Fibroblast of lung (primary cell): ENCODE measurements at regions not wholly inside any gene's neighbourhood (a gene's known extent, or its start where the extent isn't known, plus 50 kb on each side); places are given as distances from the start of the nearest gene placed in this dataset.

Experiments used
- DNase-seq, 2 donors: peaks; one replicate each; pipeline versions ENCODE4 v3.0.0 to v3.0.0-alpha.2; 2010; ENCODE audit warnings: low read depth in 2 of 2
- H2AFZ ChIP-seq: 2 replicates; pipeline ENCODE4 v1.5.1; 2012; ENCODE audit warnings: low read length, control low read depth, inconsistent platforms
- H3K27ac ChIP-seq: 2 replicates; pipeline ENCODE4 v1.5.1; 2011; ENCODE audit warnings: low read length, control low read depth; ENCODE audit not compliant: insufficient read depth
- H3K27me3 ChIP-seq: 2 replicates; pipeline ENCODE4 v1.5.1; 2011; ENCODE audit warnings: mild to moderate bottlenecking, low read length; ENCODE audit not compliant: control insufficient read depth, insufficient read depth
- H3K36me3 ChIP-seq: 2 replicates; pipeline ENCODE4 v1.5.1; 2011; ENCODE audit warnings: low read length; ENCODE audit not compliant: control insufficient read depth, insufficient read depth
- H3K4me1 ChIP-seq: 2 replicates; pipeline ENCODE4 v1.5.1; 2011; ENCODE audit warnings: low read length; ENCODE audit not compliant: control insufficient read depth, insufficient read depth; ENCODE audit errors: extremely low read depth
- H3K4me2 ChIP-seq: 2 replicates; pipeline ENCODE4 v1.5.1; 2011; ENCODE audit warnings: low read length, control low read depth; ENCODE audit not compliant: insufficient read depth; ENCODE audit errors: extremely low read depth
- H3K4me3 ChIP-seq, 4 experiments: fragments of 200-600 bp in 1 of 4; sonication (generic) in 1 of 4; replicated peaks in 1 of 4; 2 replicates each; pipeline ENCODE4 v1.5.1; 2011 to 2016; ENCODE audit warnings: low read length in 4 of 4, low read depth in 3 of 4, mild to moderate bottlenecking in 3 of 4, control low read depth in 2 of 4, inconsistent platforms in 1 of 4, mixed read lengths in 1 of 4; ENCODE audit not compliant: insufficient read depth in 1 of 4; ENCODE audit errors: control extremely low read depth in 1 of 4
- H3K79me2 ChIP-seq: 2 replicates; pipeline ENCODE4 v1.5.1; 2012; ENCODE audit warnings: mild to moderate bottlenecking, low read length, inconsistent platforms; ENCODE audit not compliant: control insufficient read depth, insufficient read depth
- H3K9ac ChIP-seq: 2 replicates; pipeline ENCODE4 v1.5.1; 2011; ENCODE audit warnings: mild to moderate bottlenecking, low read length, control low read depth; ENCODE audit not compliant: insufficient read depth
- H3K9me3 ChIP-seq: 2 replicates; pipeline ENCODE4 v1.5.1; 2012; ENCODE audit warnings: low read depth, low read length; ENCODE audit not compliant: control insufficient read depth, insufficient read depth
- H4K20me1 ChIP-seq: 2 replicates; pipeline ENCODE4 v1.5.1; 2011; ENCODE audit warnings: low read length; ENCODE audit not compliant: control insufficient read depth, insufficient read depth; ENCODE audit errors: extremely low read depth
- EZH2 ChIP-seq: IDR thresholded peaks from 2 replicates; pipeline ENCODE4 v1.5.1; 2012; ENCODE audit warnings: low read length, control low read depth, mild to moderate bottlenecking; ENCODE audit errors: missing control alignments
- TF ChIP-seq, protein P1 (sequence below), 2 donors: IDR thresholded peaks in 1 of 2; conservative IDR thresholded peaks in 1 of 2; 1 replicate in 1 of 2; 2 replicates in 1 of 2; pipeline ENCODE4 v1.5.1; 2011 to 2012; ENCODE audit warnings: low read length in 2 of 2, control low read depth in 1 of 2, inconsistent platforms in 1 of 2, low read depth in 1 of 2, mild to moderate bottlenecking in 1 of 2

DNA sequence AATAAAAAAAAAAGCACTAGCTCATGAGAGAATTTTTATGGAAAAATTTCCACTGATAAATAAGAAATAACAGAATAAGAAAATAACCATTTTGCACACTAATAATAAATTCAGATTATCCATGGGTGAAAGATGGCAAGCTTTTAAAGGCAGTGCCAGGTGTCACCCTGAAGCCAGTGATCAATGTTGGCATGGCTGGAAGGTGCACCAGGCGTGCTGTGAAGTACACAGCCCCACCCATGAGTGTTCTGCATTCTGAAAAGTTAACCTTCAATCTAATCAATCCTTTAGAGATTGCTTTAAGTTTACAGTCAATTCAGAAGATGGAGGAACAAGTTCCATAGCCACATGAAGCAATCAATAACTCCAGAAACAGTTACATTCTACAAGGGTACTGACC, 284.4 kb downstream of the C6orf118 start:
- Histone ChIP-seq H3K4me2 (no peak overlapping the region), H3K27ac (no peak overlapping the region), H3K9me3 (no peaks in the 10 kb centered on the region), H3K79me2 (no peaks in the 10 kb centered on the region), H3K9ac (no peak overlapping the region), H4K20me1 (no peaks in the 10 kb centered on the region), H3K36me3 (no peaks in the 10 kb centered on the region), H2AFZ (no peak overlapping the region), H3K4me3 (no peak overlapping the region), H3K4me1 (no peaks in the 10 kb centered on the region), H3K27me3 (no peaks in the 10 kb centered on the region)
- no peak for TF ChIP-seq EZH2
- TF ChIP-seq, protein P1, sequence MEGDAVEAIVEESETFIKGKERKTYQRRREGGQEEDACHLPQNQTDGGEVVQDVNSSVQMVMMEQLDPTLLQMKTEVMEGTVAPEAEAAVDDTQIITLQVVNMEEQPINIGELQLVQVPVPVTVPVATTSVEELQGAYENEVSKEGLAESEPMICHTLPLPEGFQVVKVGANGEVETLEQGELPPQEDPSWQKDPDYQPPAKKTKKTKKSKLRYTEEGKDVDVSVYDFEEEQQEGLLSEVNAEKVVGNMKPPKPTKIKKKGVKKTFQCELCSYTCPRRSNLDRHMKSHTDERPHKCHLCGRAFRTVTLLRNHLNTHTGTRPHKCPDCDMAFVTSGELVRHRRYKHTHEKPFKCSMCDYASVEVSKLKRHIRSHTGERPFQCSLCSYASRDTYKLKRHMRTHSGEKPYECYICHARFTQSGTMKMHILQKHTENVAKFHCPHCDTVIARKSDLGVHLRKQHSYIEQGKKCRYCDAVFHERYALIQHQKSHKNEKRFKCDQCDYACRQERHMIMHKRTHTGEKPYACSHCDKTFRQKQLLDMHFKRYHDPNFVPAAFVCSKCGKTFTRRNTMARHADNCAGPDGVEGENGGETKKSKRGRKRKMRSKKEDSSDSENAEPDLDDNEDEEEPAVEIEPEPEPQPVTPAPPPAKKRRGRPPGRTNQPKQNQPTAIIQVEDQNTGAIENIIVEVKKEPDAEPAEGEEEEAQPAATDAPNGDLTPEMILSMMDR (conservative IDR thresholded peaks at IDR 0.05 in 1 of 2, IDR thresholded peaks at IDR 0.05 in 1 of 2; ENCODE audit: low read depth in 1 of 2, low read length in 2 of 2), result no peak
- no peak for DNase-seq

DNA sequence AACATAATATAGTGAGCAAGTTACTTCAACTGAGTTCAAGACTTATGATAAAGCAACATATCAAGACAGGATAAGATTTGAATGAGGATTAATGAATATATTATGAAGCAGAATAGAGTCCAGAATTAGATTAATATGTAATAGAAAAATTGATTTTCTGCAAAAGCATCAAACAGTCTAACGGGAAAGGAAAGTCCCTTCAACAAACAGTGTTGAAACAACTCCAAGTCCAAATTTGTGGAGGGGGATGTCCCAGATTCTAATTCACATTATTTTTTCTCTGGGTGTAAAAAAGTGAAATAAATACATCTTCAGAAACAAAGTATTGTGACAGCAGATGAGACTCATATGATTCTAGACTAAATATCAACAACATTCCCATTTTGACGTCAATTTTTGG, 289.7 kb downstream of the C6orf118 start:
- TF ChIP-seq, protein P1 (conservative IDR thresholded peaks at IDR 0.05 in 1 of 2, IDR thresholded peaks at IDR 0.05 in 1 of 2; ENCODE audit: low read depth in 1 of 2, low read length in 2 of 2), result no peak
- no peak for TF ChIP-seq EZH2
- Histone ChIP-seq H2AFZ (no peak overlapping the region), H3K4me1 (no peaks in the 10 kb centered on the region)

DNA sequence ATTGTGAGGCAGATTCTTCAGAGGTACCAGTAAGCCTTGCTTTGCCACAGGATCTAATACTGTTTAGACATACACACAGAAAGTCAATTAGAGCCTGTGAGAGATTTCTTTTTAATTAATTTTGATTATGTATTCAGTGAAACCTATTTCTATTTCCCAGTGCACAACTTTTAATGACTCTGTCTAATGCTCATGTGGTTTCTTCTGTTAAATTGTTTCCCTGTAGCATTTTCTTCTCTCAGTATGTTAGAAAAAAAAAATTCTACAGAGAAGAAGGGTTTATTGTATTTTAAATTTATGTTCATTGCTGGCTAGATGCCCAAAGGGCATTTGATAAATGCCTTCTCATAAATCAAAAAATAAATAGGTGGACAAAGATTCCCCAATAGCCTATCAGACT, 293.7 kb downstream of the C6orf118 start:
- H3K9me3 ChIP-seq, result no peaks in the 10 kb centered on the region
- TF ChIP-seq EZH2, result no peak
- TF ChIP-seq, protein P1 (conservative IDR thresholded peaks at IDR 0.05 in 1 of 2, IDR thresholded peaks at IDR 0.05 in 1 of 2; ENCODE audit: low read depth in 1 of 2, low read length in 2 of 2), result no peak
- no peak overlapping the region for H3K4me3 ChIP-seq
- no peaks in the 10 kb centered on the region for H3K4me1 ChIP-seq
- no peaks in the 10 kb centered on the region for H3K79me2 ChIP-seq
- H3K27ac ChIP-seq, result no peak overlapping the region
- no peaks in the 10 kb centered on the region for H3K27me3 ChIP-seq
- H2AFZ ChIP-seq, result no peak overlapping the region
- no peaks in the 10 kb centered on the region for H3K36me3 ChIP-seq
- DNase-seq, result no peak
- no peak overlapping the region for H3K9ac ChIP-seq
- no peak overlapping the region for H3K4me2 ChIP-seq
- no peaks in the 10 kb centered on the region for H4K20me1 ChIP-seq

More for the DNA sequence above, 289.7 kb downstream of the C6orf118 start:
- Histone ChIP-seq H3K9ac (no peak overlapping the region), H4K20me1 (no peaks in the 10 kb centered on the region), H3K4me2 (no peak overlapping the region), H3K4me3 (no peak overlapping the region), H3K79me2 (no peaks in the 10 kb centered on the region), H3K9me3 (no peaks in the 10 kb centered on the region), H3K36me3 (no peaks in the 10 kb centered on the region), H3K27me3 (no peaks in the 10 kb centered on the region), H3K27ac (no peak overlapping the region)
- no peak for DNase-seq
